DOHH2 (cell line): ENCODE measurements at regions not wholly inside any gene's neighbourhood (a gene's known extent, or its start where the extent isn't known, plus 50 kb on each side); places are given as distances from the start of the nearest gene placed in this dataset.

Experiments used
- H3F3A ChIP-seq: fragments of 200-600 bp; sonication (generic), shearing (Covaris generic); 2 replicates; pipeline ENCODE4 v1.6.0; 2016; ENCODE audit warnings: antibody characterized with exemption, mild to moderate bottlenecking; ENCODE audit not compliant: control insufficient read depth, insufficient read depth
- H3K27ac ChIP-seq: fragments of 200-600 bp; sonication (generic); 2 replicates; pipeline ENCODE4 v1.5.1; 2014; ENCODE audit warnings: low read depth, mild to moderate bottlenecking, low read length, moderate library complexity
- H3K27me3 ChIP-seq: fragments of 200-600 bp; sonication (generic); 2 replicates; pipeline ENCODE4 v1.6.1; 2014; ENCODE audit warnings: mild to moderate bottlenecking, low read length, mixed read lengths; ENCODE audit not compliant: control insufficient read depth
- H3K36me3 ChIP-seq: fragments of 200-600 bp; sonication (generic); 2 replicates; pipeline ENCODE4 v1.6.1; 2014; ENCODE audit warnings: mild to moderate bottlenecking, low read length, moderate library complexity, mixed read lengths; ENCODE audit not compliant: control insufficient read depth
- H3K4me1 ChIP-seq: fragments of 200-600 bp; sonication (generic); 2 replicates; pipeline ENCODE4 v1.6.1; 2014; ENCODE audit warnings: mild to moderate bottlenecking, low read length, mixed read lengths; ENCODE audit not compliant: control insufficient read depth
- H3K4me2 ChIP-seq: fragments of 200-600 bp; sonication (generic); 2 replicates; pipeline ENCODE4 v1.6.0; 2014; ENCODE audit warnings: mild to moderate bottlenecking, low read length, moderate library complexity
- H3K4me3 ChIP-seq: fragments of 200-600 bp; sonication (generic); 2 replicates; pipeline ENCODE4 v1.5.1; 2014; ENCODE audit warnings: mild to moderate bottlenecking, low read length, mixed read lengths
- H3K79me2 ChIP-seq: fragments of 200-600 bp; sonication (generic); 2 replicates; pipeline ENCODE4 v1.6.1; 2014; ENCODE audit warnings: mild to moderate bottlenecking, low read length, mixed read lengths; ENCODE audit not compliant: control insufficient read depth
- H3K9me2 ChIP-seq: fragments of 200-600 bp; sonication (generic); replicated peaks from 2 replicates; pipeline ENCODE4 v1.6.1; 2014; ENCODE audit warnings: mild to moderate bottlenecking, low read length, mixed read lengths; ENCODE audit not compliant: control insufficient read depth
- H3K9me3 ChIP-seq: fragments of 200-600 bp; sonication (generic); 2 replicates; pipeline ENCODE4 v1.6.1; 2014; ENCODE audit warnings: antibody characterized with exemption, low read length, mixed read lengths; ENCODE audit not compliant: control insufficient read depth, insufficient read depth
- H4K20me1 ChIP-seq: fragments of 200-600 bp; sonication (generic); 2 replicates; pipeline ENCODE4 v1.6.0; 2014; ENCODE audit warnings: low read depth, mild to moderate bottlenecking, antibody characterized with exemption, low read length, moderate library complexity; ENCODE audit not compliant: control insufficient read depth, insufficient read depth
- CTCF ChIP-seq: fragments of 200-600 bp; sonication (generic); IDR thresholded peaks from one replicate; pipeline ENCODE4 v1.5.1; 2014; ENCODE audit warnings: antibody characterized with exemption, mild to moderate bottlenecking, low read depth, low read length; ENCODE audit not compliant: poor library complexity, severe bottlenecking
- EZH2phosphoT487 ChIP-seq: fragments of 200-600 bp; sonication (generic); IDR thresholded peaks from 2 replicates; pipeline ENCODE4 v1.6.1; 2017; ENCODE audit warnings: borderline replicate concordance, mild to moderate bottlenecking, antibody characterized with exemption, low read length, moderate library complexity, mixed read lengths

- H3K79me2 ChIP-seq, result no peaks in the 10 kb centered on the region
- H3K9me3 ChIP-seq, result no peaks in the 10 kb centered on the region
- H3K4me1 ChIP-seq, result no peaks in the 10 kb centered on the region
- H3K4me3 ChIP-seq, result no peak overlapping the region
- H3K27ac ChIP-seq, result no peak overlapping the region
- TF ChIP-seq CTCF (no peak), EZH2phosphoT487 (no peak)
- no peaks in the 10 kb centered on the region for H3K27me3 ChIP-seq
- H4K20me1 ChIP-seq, result no peaks in the 10 kb centered on the region
- no peak overlapping the region for H3K4me2 ChIP-seq
- H3F3A ChIP-seq, result no peaks in the 10 kb centered on the region
- no peaks in the 10 kb centered on the region for H3K9me2 ChIP-seq
- H3K36me3 ChIP-seq, result no peaks in the 10 kb centered on the region
Measured at GRCh38 chr10:36621346-36621745, 504.1 kb upstream of the ANKRD30A start.

GRCh38 chr10:36612436-36612835 is 513.0 kb upstream of the ANKRD30A start:
- Histone ChIP-seq H3K27ac (no peak overlapping the region), H3K9me2 (no peaks in the 10 kb centered on the region), H4K20me1 (no peaks in the 10 kb centered on the region), H3K79me2 (no peaks in the 10 kb centered on the region), H3K27me3 (no peaks in the 10 kb centered on the region), H3K4me1 (no peaks in the 10 kb centered on the region), H3K36me3 (no peaks in the 10 kb centered on the region), H3K4me2 (no peak overlapping the region), H3K4me3 (no peak overlapping the region), H3F3A (no peaks in the 10 kb centered on the region), H3K9me3 (no peaks in the 10 kb centered on the region)
- TF ChIP-seq CTCF (no peak), EZH2phosphoT487 (no peak)

GRCh38 chr10:36608866-36609265 is 516.5 kb upstream of the ANKRD30A start:
- TF ChIP-seq CTCF, result no peak
- no peak for TF ChIP-seq EZH2phosphoT487
- H3K4me2 ChIP-seq, result no peak overlapping the region
- no peaks in the 10 kb centered on the region for H4K20me1 ChIP-seq
- H3K4me1 ChIP-seq, result no peaks in the 10 kb centered on the region
- no peaks in the 10 kb centered on the region for H3K27me3 ChIP-seq
- no peaks in the 10 kb centered on the region for H3K9me2 ChIP-seq
- no peak overlapping the region for H3K27ac ChIP-seq
- H3K79me2 ChIP-seq, result no peaks in the 10 kb centered on the region
- H3F3A ChIP-seq, result no peaks in the 10 kb centered on the region
- H3K4me3 ChIP-seq, result no peak overlapping the region
- H3K9me3 ChIP-seq, result no peaks in the 10 kb centered on the region
- no peaks in the 10 kb centered on the region for H3K36me3 ChIP-seq

GRCh38 chr10:36608251-36608650 is 517.1 kb upstream of the ANKRD30A start:
- H3K4me3 ChIP-seq, result no peak overlapping the region
- H3K9me3 ChIP-seq, result no peaks in the 10 kb centered on the region
- no peaks in the 10 kb centered on the region for H4K20me1 ChIP-seq
- H3K4me2 ChIP-seq, result no peak overlapping the region
- no peak for TF ChIP-seq CTCF
- no peak for TF ChIP-seq EZH2phosphoT487
- H3K79me2 ChIP-seq, result no peaks in the 10 kb centered on the region
- no peak overlapping the region for H3K27ac ChIP-seq
- no peaks in the 10 kb centered on the region for H3K27me3 ChIP-seq
- no peaks in the 10 kb centered on the region for H3K36me3 ChIP-seq
- no peaks in the 10 kb centered on the region for H3K4me1 ChIP-seq
- no peaks in the 10 kb centered on the region for H3F3A ChIP-seq
- no peaks in the 10 kb centered on the region for H3K9me2 ChIP-seq
